RPMI8226 (cell line): ENCODE measurements at regions not wholly inside any gene's neighbourhood (a gene's known extent, or its start where the extent isn't known, plus 50 kb on each side); places are given as distances from the start of the nearest gene placed in this dataset.

ENCODE experiments used
- DNase-seq: peaks from one replicate; pipeline ENCODE4 v3.0.0-alpha.2; 2015

- DNase-seq: no peak
Measured at GRCh38 chr10:108817135-108817534, 1106.2 kb downstream of the XPNPEP1 start.

GRCh38 chr10:108812906-108813305 lies 1110.4 kb downstream of the XPNPEP1 start:
- DNase-seq: no peak

GRCh38 chr10:108812296-108812695 lies 1111.0 kb downstream of the XPNPEP1 start:
- DNase-seq: no peak

- DNase-seq: no peak
Measured at GRCh38 chr10:108808228-108808627, 1115.1 kb downstream of the XPNPEP1 start.

- no peak for DNase-seq
Measured at GRCh38 chr10:108801775-108802517, 1121.4 kb downstream of the XPNPEP1 start.

GRCh38 chr10:108801220-108801619 lies 1122.1 kb downstream of the XPNPEP1 start:
- no peak for DNase-seq

GRCh38 chr10:108797573-108797972 lies 1125.7 kb downstream of the XPNPEP1 start:
- no peak for DNase-seq

- no peak for DNase-seq
Measured at GRCh38 chr10:108791794-108792474, 1131.4 kb downstream of the XPNPEP1 start.

GRCh38 chr10:108791030-108791429 lies 1132.3 kb downstream of the XPNPEP1 start:
- no peak for DNase-seq

GRCh38 chr10:108789919-108790318 lies 1133.4 kb downstream of the XPNPEP1 start:
- DNase-seq: no peak

GRCh38 chr10:108789336-108789735 lies 1134.0 kb downstream of the XPNPEP1 start:
- DNase-seq: no peak

GRCh38 chr10:108788891-108789290 lies 1134.4 kb downstream of the XPNPEP1 start:
- no peak for DNase-seq

- no peak for DNase-seq
Measured at GRCh38 chr10:108787932-108788331, 1135.4 kb downstream of the XPNPEP1 start.

GRCh38 chr10:108785011-108785410 lies 1138.3 kb downstream of the XPNPEP1 start:
- DNase-seq: no peak

- DNase-seq: no peak
Measured at GRCh38 chr10:108784534-108784933, 1138.8 kb downstream of the XPNPEP1 start.

- DNase-seq: peak; percentile 58
Measured at GRCh38 chr10:108783897-108784296, 1139.4 kb downstream of the XPNPEP1 start.

- DNase-seq: no peak
Measured at GRCh38 chr10:108782411-108782810, 1140.9 kb downstream of the XPNPEP1 start.

- DNase-seq: no peak
Measured at GRCh38 chr10:108779501-108779900, 1143.8 kb downstream of the XPNPEP1 start.

GRCh38 chr10:108775911-108776475 lies 1147.3 kb downstream of the XPNPEP1 start:
- DNase-seq: no peak

- no peak for DNase-seq
Measured at GRCh38 chr10:108771106-108771505, 1152.2 kb downstream of the XPNPEP1 start.

GRCh38 chr10:108765794-108766193 lies 1157.5 kb downstream of the XPNPEP1 start:
- DNase-seq: no peak

GRCh38 chr10:108757946-108758345 lies 1165.4 kb downstream of the XPNPEP1 start:
- DNase-seq: no peak

GRCh38 chr10:108755646-108756045 lies 1167.7 kb downstream of the XPNPEP1 start:
- DNase-seq: no peak

- no peak for DNase-seq
Measured at GRCh38 chr10:108753326-108753725, 1170.0 kb downstream of the XPNPEP1 start.
